ENCODE measurements at regions not wholly inside any gene's neighbourhood (a gene's known extent, or its start where the extent isn't known, plus 50 kb on each side); places are given as distances from the start of the nearest gene placed in this dataset.
"Not testable (repeated sequence)": the region's sequence is repeated elsewhere in the genome, so short reads cannot be mapped to it uniquely, and the experiment has no call there.

DNA sequence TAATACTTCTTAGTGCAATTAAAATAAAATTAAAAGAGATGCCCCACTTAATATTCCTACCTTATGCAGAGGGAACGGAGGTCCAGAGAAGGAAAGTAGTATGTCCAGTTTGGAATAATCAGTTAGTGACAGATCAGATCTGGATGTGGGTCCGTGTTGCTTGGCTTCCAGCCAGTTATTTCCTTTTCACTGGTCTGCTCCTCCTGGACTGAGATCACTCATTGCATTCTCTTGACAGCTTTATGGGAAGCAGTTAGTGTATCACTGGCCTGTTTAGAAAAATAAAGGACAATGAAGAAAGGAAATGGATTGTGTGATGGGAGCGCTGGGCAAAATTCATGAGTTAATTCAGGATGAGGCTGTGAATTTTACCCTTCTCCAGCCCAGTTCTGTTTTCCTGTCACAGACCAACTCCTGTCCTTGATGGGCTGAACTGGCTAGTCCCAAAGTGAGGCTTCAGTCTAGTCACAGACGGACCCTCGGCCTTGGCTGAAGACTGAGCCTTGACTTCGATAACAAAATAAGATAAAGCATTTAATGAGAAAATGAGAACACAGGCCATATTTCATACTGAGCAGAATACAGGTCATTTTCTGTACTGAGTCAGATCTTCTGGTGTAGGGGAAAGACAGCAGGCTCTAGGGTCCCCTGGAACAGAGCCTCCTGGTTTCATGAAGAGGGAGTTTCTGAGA, 85.2 kb upstream of the TRABD2B start:
- DNase-seq: no peak

- no peak for DNase-seq
Measured at GRCh38 chr1:48080331-48081255, 83.4 kb upstream of the TRABD2B start.

GRCh38 chr1:48079096-48079495, 81.9 kb upstream of the TRABD2B start:
- no peak for DNase-seq

DNA sequence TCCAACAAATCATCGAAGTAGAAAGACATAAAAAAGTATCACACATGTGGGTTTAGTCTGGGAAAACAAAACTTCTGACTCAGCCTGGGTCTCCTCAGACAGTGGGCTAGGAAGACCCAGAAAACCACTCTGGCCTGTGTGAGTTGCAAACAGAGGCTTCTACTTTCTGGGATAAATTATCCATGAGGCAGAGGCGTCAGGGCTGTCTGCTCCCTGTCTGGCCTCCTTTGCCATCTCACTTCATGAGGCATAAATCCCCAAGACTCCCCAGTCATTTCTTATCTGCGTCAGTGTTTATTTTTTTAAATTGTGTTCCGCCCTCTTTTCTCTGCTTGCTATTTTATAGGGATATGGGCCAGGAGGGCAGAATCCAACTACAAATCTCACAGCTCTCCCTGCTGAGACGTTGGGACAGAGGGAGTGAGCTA, 80.6 kb upstream of the TRABD2B start:
- no peak for DNase-seq

DNA sequence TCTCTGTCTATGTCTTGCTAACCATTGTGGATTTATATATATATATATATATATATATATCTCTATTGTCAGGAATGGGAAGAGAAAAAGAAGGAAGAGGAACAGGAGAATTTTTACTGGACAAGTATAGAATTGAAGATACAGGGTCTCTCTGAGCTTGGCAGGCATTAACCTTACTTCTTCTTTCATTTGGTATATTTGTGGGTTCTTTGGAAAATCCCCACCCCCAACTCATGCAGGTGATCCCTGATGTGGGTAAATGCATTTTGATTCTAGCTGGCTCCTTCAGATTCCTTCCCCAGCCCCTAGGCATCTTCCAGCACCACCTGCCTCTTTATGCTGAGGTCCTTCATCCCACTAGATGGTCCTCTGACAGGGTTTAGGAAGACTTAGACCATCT, 78.8 kb upstream of the TRABD2B start:
- DNase-seq: no peak

DNA sequence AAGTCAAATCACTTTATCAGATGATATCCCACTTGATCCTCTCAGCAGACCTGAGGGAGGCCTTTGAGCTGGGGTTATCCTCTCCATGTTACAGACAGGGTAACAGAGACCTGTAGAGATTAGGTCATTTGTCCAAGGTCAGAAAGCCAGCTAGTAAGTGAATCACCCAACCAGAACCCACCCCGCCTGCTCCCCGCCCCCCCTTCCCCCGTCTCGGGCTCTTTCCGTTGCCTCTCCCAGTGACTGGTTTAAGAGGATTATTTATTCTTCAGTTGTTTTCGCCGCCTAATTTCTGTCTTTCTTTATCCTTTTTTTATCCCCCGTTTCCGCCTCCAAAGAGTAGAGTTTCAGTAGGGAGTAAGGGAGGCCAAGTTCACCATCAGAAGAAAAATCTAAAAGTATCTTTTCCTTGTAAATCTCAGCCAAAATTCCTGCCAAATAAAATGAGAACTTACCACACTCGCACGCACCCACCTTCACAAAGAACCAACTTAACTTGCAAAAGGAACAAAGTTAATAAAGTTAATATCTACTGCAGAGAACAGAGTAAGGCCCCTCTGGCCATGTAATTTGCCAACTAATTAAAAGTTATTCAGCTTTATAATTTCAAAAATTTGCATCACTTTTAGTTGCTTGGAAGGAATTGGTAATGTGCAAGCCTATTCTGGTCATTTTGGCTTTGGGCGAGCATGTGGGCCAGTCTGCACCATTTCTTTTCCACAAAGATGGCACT, 76.8 kb upstream of the TRABD2B start:
- DNase-seq: no peak

DNA sequence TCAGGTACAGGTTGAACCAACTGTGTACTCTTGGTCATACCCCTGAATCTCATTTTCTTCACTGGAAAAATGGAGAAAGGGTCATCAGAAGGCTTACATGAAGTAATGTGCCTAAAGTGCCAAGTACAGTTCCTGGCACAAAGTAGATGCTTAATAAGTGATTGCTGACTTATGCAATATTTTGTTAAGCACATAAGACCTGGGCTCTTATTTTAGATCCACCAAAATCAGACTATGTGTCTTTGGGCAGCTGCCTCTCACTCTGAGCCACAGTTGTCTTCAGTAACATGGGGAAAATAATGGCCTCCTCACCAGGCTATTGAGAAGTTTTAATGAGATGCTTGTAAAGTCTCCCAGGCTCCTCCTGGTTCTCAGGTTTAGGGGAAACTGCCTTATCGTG, 74.3 kb upstream of the TRABD2B start:
- no peak for DNase-seq

DNA sequence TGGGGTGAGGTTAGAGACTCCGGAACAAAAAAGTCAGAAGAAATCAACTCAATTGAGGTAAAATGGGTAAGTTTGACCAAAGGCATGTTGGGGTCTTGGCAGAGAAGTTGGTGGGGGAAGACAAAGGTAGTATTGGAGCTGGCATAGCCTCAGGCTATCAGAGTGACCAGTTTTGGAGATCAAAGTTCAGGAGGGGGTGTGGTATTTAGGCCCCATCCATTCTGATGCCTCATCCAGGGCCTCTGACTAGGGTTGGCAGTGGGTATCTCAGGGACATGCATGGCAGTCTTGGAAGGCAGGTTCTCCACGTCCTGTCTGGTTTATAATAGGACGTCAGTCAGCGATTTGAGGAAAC, 73.2 kb upstream of the TRABD2B start:
- DNase-seq: no peak

DNA sequence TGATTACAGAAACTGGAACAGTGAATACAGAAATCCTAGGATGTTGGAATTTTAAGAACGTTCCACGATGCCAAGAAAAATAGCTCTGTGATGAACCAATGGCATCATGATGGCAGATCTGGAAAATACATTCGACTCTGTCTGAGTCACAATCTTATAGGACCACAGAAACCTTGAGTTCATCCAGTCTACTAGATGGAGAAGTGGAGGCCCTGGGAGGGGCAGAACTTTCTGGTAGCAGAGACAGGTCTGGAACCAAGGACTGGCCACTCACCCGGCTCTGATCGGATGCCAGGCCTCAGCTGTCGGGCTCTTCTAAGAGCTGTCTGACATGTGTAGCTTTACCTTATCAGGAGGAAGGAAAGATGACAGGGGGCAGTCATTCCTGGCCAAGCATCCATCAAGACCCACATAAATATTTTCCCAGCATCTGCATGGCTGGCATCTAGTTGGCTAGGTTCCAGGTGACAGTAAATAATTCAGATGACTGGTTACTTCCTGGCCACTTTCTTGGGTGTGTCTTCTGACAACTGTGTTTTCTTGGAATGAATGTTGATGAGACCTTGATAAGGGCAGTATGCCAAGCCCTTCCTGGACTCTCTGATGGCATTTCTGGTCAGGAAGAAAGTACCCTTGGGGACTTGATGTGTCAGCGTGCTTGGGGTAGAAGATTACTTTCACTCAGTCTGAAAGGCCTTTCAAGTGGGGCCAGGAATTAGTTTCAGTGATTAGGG, 72.6 kb upstream of the TRABD2B start:
- DNase-seq: no peak

GRCh38 chr1:48068206-48068605, 71.0 kb upstream of the TRABD2B start:
- no peak for DNase-seq

GRCh38 chr1:48066936-48067335, 69.8 kb upstream of the TRABD2B start:
- DNase-seq: no peak

DNA sequence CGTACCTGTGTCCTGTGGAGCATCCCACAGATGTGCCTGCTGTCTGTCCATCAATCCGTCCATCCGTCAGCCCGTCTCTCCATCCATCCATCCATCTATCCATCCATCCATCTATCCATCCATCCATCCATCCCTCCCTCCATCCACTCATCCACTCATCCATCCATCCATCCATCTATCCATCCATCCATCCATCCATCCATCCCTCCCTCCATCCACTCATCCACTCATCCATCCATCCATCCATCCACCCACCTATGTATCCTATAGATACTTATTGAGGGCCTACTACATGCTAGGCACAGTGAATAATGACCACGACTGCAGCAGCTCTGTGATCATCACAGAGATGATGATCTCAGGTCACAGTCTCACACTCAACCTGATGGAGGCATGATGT, 67.5 kb upstream of the TRABD2B start:
- DNase-seq: not testable (repeated sequence)

DNA sequence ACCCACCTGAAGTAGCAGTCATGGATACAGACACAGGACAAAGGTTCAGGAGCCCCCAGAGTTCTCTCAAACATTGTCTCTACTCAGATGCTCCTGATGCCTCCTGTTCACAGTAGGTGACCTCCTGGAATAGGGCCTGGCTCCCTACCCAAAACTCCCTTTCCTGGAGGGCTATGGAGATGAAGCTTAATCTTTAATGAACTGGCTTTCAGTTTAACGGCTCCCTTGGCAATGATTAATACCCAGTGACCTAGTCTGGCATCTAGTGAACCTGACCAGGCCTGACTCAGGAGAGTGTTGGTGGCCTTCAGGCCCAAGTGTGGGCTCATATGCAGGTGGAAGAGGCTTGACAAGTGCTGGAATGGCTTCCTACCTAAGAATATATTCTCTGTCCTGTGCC, 65.2 kb upstream of the TRABD2B start:
- no peak for DNase-seq

DNA sequence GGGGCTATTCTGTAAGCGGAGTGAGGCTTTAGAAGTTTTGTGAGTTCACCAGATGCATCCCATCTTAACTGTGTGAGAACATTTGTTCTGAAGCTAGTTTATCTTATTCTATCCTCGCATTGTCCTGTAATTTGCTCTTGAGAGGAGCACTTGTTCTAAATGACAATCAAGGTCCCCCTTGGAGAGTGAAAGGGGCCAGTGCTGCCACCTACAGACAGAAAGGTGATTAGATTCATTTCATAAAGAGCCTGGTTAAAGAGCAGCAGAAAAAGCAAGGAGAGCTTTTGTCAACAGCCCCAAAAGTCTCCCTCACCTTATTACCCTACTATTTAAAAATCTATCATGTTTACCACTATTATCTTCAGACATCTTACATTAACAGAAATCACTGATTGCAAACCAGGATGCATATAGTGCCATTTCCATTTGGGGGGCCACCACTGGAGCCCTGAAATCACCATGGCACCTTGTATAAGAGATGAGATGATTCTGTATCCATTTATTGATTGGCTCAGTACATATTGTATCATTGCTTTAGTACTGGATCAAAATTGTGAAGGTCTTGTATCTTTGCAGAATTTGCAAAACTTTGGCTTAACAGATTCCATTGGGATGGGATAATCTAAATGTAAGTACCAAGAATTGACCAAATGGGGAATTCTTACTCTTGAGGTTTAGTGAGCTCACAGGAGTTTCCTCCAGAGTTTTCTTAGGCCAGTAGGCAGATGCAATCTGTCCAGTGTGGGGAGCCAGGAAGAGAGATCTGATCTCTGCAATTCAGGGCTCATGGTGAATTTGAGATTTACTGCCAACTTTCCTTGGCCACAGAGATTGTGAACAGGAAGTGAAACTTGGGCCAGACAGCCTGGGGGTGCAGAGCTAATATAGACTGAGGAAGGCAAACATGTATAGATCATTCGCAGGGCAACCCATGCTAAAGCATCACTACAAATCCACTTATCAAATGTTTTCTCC, 64.3 kb upstream of the TRABD2B start:
- DNase-seq: no peak

DNA sequence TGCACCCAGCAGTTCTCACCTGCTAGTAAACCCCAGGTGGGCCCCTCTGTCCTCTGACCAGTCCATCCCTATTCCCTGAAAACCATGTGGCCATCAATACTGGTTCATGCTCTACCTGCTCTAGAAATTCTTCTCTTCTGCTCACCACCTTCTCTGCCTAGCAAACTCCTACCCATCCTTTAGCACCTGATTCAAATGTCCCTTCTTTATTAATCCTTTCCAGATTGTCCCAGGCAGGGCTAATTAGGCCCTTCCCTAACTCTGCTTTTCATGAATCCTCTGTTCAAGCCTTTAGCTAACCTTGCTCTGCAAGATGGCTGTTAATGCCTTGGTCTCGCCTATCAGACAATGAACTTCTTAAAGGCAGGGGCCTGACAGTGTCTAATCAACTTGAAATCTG, 62.1 kb upstream of the TRABD2B start:
- DNase-seq: no peak

GRCh38 chr1:48058135-48059025, 61.2 kb upstream of the TRABD2B start:
- DNase-seq: no peak

DNA sequence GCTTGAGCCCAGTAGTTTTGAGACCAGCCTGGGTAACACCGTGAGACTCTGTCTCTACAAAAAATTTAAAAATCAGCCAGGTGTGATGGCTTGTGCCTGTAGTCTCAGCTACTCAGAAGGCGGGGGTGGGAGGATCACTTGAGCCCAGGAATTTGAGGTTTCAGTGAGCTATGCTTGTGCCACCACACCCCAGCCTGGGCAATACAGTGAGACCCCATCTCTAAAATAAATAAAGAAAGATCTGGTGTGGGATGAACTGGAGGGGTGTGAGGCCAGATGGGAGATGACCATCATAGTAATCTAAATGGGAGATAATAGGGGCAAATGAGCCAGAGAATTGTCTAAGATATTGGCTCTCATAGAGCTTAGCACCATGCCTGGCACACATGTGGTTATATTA, 60.1 kb upstream of the TRABD2B start:
- no peak for DNase-seq

- DNase-seq: no peak
Measured at GRCh38 chr1:48055876-48056764, 58.9 kb upstream of the TRABD2B start.

GRCh38 chr1:48054232-48054631, 57.0 kb upstream of the TRABD2B start:
- no peak for DNase-seq

DNA sequence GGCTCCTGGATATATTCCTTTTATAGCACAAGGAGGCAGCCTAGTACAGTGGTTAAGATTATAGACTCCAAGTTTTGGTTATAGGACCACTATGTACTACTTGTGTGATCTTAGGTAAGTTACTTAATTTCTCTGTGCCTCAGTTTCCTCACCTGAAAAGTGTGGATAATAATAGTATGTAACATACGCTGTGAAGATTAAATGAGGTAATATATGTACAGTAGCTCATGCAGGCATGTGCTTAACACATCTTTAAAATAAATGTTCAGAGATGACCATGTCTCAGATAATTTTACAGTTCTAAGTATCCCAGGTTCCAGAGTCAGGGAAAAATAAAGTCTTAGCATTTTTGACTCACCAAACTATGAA, 55.7 kb upstream of the TRABD2B start:
- DNase-seq: no peak

Measured in activated CD8-positive, alpha-beta memory T cell treated with anti-CD3 and anti-CD28 coated beads, Interleukin-2, amount 50 U/mL, for 48 hours (primary cell).